Right cardiac atrium (tissue), 5 donors: ENCODE measurements at regions not wholly inside any gene's neighbourhood (a gene's known extent, or its start where the extent isn't known, plus 50 kb on each side); places are given as distances from the start of the nearest gene placed in this dataset.
"Not testable (repeated sequence)": the region's sequence is repeated elsewhere in the genome, so short reads cannot be mapped to it uniquely, and the experiment has no call there.

ENCODE experiments used
- ATAC-seq, 2 donors: fragments of 200-7000 bp; cut with Tn5 transposase; one replicate each; pipeline versions ENCODE4 v1.8.0 to v1.9.1; 2020; ENCODE audit warnings: moderate library complexity in 2 of 2, mild to moderate bottlenecking in 1 of 2
- DNase-seq, 3 donors: peaks; one replicate each; pipeline ENCODE4 v3.0.0-alpha.2; 2020
- H3K27ac ChIP-seq: one replicate; pipeline ENCODE4 v1.5.1; 2013; ENCODE audit warnings: mild to moderate bottlenecking, low read length, control low read depth, moderate library complexity
- H3K27me3 ChIP-seq: one replicate; pipeline ENCODE4 v1.6.1; 2013; ENCODE audit not compliant: control insufficient read depth, insufficient read depth
- H3K4me1 ChIP-seq: one replicate; pipeline ENCODE4 v1.6.1; 2013; ENCODE audit warnings: low read length; ENCODE audit not compliant: control insufficient read depth, insufficient read depth
- H3K4me3 ChIP-seq: one replicate; pipeline ENCODE4 v1.5.1; 2013; ENCODE audit warnings: low read length, control low read depth
- H3K9me3 ChIP-seq: one replicate; pipeline ENCODE4 v1.6.1; 2013; ENCODE audit warnings: low read length; ENCODE audit not compliant: control insufficient read depth
- WGBS: extraction: QIAGEN DNeasy Blood & Tissue Kit; methylation state at CpG from one replicate; pipeline ENCODE4 v1.1.7; 2013; 5-methylcytosine and 5-hydroxymethylcytosine counted together
- intact Hi-C, 4 donors: fragments of 100-400 bp; cut with DNase I; formaldehyde crosslinking; loops; one replicate each; pipeline versions ENCODE4 v1.11.0 to v1.14.0; 2022 to 2023
- donor health status: healthy with polysubstance abuse.
- donor health status: DM: no; HTN: yes; CAD: no.
- donor health status: DM: no; HTN: no; CAD: no.
- donor health status: DM: no; HTN: yes; CAD: no; lungs with severe emphysema.
- donor health status: DM: yes; HTN: yes; CAD: no.

- H3K27me3 ChIP-seq, intact Hi-C loops, DNase-seq, H3K4me1 ChIP-seq, ATAC-seq, H3K4me3 ChIP-seq, H3K27ac ChIP-seq, H3K9me3 ChIP-seq: not testable (repeated sequence)
- WGBS: 61% methylated on average over 3 of the region's 3 CpGs
Observed at GRCh38 chr17:26987851-26988250, 306.1 kb upstream of the WSB1 start.

- DNase-seq, ATAC-seq, H3K27ac ChIP-seq, H3K27me3 ChIP-seq, H3K4me1 ChIP-seq, H3K4me3 ChIP-seq, H3K9me3 ChIP-seq, intact Hi-C loops: not testable (repeated sequence)
- 69% methylated on average over 6 of the region's 6 CpGs for WGBS
Observed at GRCh38 chr17:26994648-26995047, 299.3 kb upstream of the WSB1 start.

- ATAC-seq, DNase-seq, intact Hi-C loops, H3K9me3 ChIP-seq, H3K27me3 ChIP-seq, H3K27ac ChIP-seq, H3K4me3 ChIP-seq, H3K4me1 ChIP-seq: not testable (repeated sequence)
- 63% methylated on average over 7 of the region's 7 CpGs for WGBS
Observed at GRCh38 chr17:26996146-26996916, 297.6 kb upstream of the WSB1 start.

- DNase-seq, H3K4me1 ChIP-seq, intact Hi-C loops, H3K4me3 ChIP-seq, H3K27ac ChIP-seq, ATAC-seq, H3K27me3 ChIP-seq, H3K9me3 ChIP-seq: not testable (repeated sequence)
- 65% methylated on average over 4 of the region's 4 CpGs for WGBS
Observed at GRCh38 chr17:27007734-27008531, 286.0 kb upstream of the WSB1 start.

- ATAC-seq (no peak), DNase-seq (no peak)
- intact Hi-C loops: no loop called here
- no peaks in the 10 kb centered on the region for H3K4me1 ChIP-seq
- no peak overlapping the region for H3K4me3 ChIP-seq
- WGBS: 82% methylated on average over 14 of the region's 14 CpGs
- no peak overlapping the region for H3K27ac ChIP-seq
- no peaks in the 10 kb centered on the region for H3K27me3 ChIP-seq
- H3K9me3 ChIP-seq: no peaks in the 10 kb centered on the region
Observed at GRCh38 chr17:27009087-27009486, 284.8 kb upstream of the WSB1 start.

GRCh38 chr17:27010138-27010537 is 283.8 kb upstream of the WSB1 start:
- H3K4me1 ChIP-seq, H3K27ac ChIP-seq, H3K27me3 ChIP-seq, DNase-seq, H3K9me3 ChIP-seq, H3K4me3 ChIP-seq, intact Hi-C loops, ATAC-seq: not testable (repeated sequence)
- 35% methylated on average over 3 of the region's 3 CpGs for WGBS

GRCh38 chr17:27030552-27030951 is 263.4 kb upstream of the WSB1 start:
- ATAC-seq, H3K4me1 ChIP-seq, H3K27me3 ChIP-seq, intact Hi-C loops, DNase-seq, H3K9me3 ChIP-seq, H3K4me3 ChIP-seq, H3K27ac ChIP-seq: not testable (repeated sequence)
- WGBS: 59% methylated on average over 3 of the region's 3 CpGs

GRCh38 chr17:27038676-27039075 is 255.2 kb upstream of the WSB1 start:
- Histone ChIP-seq H3K27me3 (no peaks in the 10 kb centered on the region), H3K9me3 (no peaks in the 10 kb centered on the region), H3K4me3 (no peak overlapping the region), H3K27ac (no peak overlapping the region), H3K4me1 (no peaks in the 10 kb centered on the region)
- ATAC-seq: no peak
- 23% methylated on average over 2 of the region's 2 CpGs for WGBS
- intact Hi-C loops: no loop called here
- no peak for DNase-seq

- 81% methylated on average over 12 of the region's 12 CpGs for WGBS
- not testable (repeated sequence) for H3K4me3 ChIP-seq, DNase-seq
Observed at GRCh38 chr17:27045039-27045438, 248.9 kb upstream of the WSB1 start.

GRCh38 chr17:27049104-27049784 is 244.7 kb upstream of the WSB1 start:
- no peaks in the 10 kb centered on the region for H3K4me1 ChIP-seq
- 41% methylated on average over 3 of the region's 3 CpGs for WGBS
- H3K9me3 ChIP-seq: no peaks in the 10 kb centered on the region
- ATAC-seq (no peak), DNase-seq (no peak)
- H3K4me3 ChIP-seq: no peak overlapping the region
- intact Hi-C loops: no loop called here
- H3K27ac ChIP-seq: no peak overlapping the region
- no peaks in the 10 kb centered on the region for H3K27me3 ChIP-seq

More at GRCh38 chr17:27045039-27045438, 248.9 kb upstream of the WSB1 start:
- H3K9me3 ChIP-seq, H3K4me1 ChIP-seq, H3K27me3 ChIP-seq, intact Hi-C loops, ATAC-seq, H3K27ac ChIP-seq: not testable (repeated sequence)

- Histone ChIP-seq H3K4me1 (no peaks in the 10 kb centered on the region), H3K27ac (no peak overlapping the region), H3K9me3 (no peaks in the 10 kb centered on the region), H3K27me3 (no peaks in the 10 kb centered on the region), H3K4me3 (no peak overlapping the region)
- WGBS: 60% methylated on average over 4 of the region's 4 CpGs
- intact Hi-C loops: no loop called here
- no peak for DNase-seq
- no peak for ATAC-seq
Observed at GRCh38 chr17:27065588-27065987, 228.3 kb upstream of the WSB1 start.
